Right renal cortex interstitium (tissue), 3 donors: ENCODE measurements at regions not wholly inside any gene's neighbourhood (a gene's known extent, or its start where the extent isn't known, plus 50 kb on each side); places are given as distances from the start of the nearest gene placed in this dataset.
"Not testable (repeated sequence)": the region's sequence is repeated elsewhere in the genome, so short reads cannot be mapped to it uniquely, and the experiment has no call there.

Source experiments
- DNase-seq, 3 donors: peaks; one replicate each; pipeline ENCODE4 v3.0.0-alpha.2; 2013; ENCODE audit warnings: low read depth in 3 of 3, low spot score in 2 of 3

DNA sequence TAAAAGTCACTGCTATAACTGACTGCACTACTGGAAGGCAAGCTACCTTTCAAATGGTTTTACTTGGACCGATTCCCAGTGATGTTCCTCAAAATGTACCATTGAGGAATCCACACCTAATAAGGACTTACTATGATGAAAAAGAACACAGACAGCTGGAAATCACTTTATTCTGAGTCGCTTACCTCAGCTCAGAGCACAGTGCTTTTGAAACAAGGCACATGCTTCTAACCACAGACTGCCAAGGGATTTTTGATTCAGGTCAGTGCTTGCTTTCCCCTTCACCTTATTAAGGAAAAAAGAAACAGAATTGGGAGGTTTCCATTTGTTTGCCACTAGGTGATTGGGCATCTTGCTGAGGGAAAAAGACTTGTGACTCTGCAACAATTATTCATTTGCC, 707.5 kb upstream of the FSHR start:
- no peak for DNase-seq

DNA sequence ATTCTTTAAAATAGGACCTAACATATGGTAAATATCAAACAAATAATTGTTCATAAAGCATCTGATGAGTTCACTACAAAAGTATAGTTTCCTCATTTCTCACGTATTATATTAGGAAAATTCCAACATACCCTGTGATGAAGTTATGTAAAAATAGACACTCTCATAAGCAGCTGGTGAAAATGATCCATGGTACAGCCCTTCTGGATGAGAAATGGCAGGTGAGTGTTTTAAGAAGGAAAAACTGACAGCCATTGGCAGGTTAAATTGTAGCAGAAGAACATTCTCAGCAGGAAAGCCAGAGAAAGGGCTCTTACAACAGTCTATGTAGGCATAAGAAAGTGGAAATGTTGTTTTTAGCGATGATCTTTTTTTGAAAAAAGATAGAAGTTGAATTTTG, 706.5 kb upstream of the FSHR start:
- no peak for DNase-seq

DNA sequence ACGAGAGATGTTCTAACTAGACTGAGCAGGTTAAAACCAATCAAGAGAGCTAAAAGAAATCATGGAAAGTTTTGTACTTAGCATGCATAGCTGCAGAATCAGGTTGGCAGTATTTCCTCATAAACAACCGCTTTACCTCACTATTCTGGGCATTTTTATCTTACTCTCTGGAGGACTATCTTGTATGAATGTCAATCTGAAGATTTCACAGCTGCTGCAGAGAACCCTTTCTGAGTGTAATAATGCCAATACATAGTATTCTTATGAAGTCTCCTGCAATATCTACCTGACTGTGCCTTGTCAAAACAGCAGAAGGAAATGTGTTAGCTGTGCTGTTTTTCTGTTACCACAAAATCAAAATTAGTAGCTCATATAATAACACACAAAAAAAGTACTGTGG, 705.9 kb upstream of the FSHR start:
- no peak for DNase-seq

DNA sequence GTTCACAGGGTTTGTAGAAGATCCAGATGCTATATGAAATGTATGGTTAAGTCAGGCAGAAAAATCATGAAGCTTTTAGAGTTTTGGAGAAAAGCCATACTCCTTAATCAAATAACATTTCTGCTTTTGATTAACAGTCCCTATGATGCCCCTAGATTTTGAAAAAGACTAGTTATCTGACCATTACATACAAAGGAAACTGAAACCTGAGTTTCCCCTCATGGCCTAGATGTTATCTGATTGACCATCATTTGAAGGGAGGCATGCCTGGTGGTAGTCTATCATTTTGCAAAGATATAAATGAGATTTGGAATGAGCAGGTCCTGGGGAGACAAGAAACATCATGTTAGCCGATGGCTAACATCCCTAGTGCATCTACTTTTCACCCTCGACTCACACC, 704.3 kb upstream of the FSHR start:
- no peak for DNase-seq

DNA sequence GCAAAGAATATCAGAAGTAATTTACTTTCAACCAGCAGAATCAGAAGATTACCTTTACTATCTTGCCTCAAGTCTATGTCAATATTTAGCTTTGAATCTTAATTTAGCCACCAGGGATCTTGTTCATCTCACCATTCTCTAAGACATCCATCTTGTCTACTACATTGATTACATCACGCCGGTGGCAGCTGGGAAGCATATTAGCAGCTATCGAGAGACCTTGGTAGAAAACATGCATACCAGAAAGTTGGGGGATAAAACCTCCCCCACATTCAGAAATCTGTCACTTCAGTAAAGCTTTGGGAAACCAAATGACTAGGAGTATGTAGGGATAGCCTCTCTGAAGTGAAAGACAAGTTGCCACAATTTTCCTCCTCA, 703.8 kb upstream of the FSHR start:
- DNase-seq, result no peak

DNA sequence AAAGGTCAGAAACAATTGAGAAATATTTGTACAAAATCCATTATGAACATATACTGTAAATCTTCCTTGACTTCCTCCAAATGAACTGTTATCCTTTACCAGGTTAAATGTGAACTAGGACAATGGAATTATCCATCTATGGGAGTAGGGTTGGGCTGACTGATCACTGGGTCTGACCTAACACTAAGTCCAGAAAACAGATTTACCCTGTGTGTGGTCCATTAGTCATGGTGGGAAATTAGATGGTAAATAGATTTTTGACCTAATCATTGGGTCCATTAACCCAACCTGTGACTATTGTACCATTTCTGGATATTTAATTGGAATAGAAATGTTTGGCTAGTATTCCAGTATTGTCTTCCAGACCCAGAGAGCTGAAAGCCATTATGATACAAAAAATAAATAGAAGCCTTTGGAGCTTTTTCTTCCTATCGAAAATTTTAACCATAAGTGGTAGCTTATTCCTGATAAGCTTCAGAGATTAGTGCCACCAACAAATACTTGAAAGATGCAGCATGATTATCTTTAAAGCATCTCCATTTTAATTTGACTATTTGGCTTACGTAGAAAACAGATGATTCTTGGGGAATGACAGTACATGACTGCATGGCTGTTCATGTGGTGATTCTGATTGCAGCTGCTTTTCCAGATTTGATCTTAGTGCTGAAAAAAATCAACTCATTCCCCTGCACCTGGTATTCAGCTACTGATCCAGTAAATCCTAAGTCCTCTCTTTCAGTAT, 703.2 kb upstream of the FSHR start:
- no peak for DNase-seq

DNA sequence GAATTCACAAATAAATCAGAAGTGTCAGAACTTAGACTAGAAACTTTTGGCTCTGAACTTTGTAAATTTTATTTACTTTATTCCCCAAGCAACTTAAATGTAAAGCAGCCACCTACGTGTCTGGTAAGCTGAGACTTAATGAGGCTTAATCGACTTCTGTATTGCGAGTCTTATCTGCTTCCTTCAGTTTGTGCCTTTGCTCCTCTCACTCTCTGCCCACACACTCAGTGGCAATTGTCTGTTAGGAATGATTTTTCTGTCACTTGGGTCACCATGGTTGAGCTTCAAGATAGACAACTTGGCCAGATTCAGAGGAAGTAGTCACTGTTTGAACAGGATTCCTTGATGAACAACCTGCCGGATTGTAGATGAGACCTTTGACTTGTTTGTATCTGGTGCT, 691.4 kb upstream of the FSHR start:
- no peak for DNase-seq

DNA sequence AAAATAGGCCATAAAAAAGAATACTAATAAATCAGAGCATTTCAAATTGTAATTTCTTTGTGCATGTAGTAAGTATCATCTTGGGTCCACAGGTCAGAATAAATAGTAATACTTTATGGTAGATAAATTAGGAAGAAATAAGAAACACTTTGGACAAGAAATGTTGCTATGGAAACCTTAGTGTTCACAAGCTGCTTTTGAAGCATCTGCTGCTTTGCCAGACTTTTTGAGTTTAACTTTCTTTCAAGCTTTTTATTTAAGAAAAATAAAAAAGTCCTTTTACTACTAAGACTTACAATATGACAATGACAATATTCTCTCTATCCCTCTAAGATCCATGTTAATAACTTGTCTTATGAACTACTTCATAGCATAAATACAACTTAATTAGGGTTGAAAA, 690.7 kb upstream of the FSHR start:
- no peak for DNase-seq

DNA sequence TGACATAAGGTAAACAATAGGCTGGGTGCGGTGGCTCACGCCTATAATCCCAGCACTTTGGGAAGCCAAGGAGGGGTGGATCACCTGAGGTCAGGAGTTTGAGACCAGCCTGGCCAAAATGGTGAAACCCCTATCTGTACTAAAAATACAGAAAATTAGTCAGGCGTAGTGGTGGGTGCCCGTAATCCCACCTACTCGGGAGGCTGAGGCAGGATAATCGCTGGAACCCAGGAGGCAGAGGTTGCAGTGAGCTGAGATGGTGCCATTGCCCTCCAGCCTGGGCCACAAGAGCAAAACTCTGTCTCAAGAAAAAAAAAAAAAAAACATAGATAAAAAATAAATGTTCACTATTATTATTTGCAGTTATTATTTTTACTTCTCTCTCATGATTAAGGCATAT, 689.8 kb upstream of the FSHR start:
- DNase-seq, result not testable (repeated sequence)

DNA sequence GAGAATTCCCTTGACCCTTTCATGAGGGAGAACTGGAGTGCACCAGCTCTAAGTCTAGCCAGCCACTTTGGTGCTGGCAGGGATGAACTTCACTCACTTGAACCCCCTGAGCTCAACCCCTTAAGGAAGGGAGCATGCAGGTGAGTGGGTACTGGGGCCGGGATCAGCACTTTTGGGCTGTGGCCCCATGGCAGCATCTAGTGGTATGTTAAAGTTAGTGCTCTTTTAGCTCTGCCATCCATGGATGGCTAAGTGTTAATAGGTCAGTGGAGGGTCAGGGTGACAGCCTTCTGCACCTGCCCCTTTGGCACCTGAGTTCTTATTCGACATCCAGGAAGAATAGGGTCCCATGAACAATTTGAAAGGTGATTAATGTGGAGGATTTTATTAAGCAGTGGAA, 689.0 kb upstream of the FSHR start:
- no peak for DNase-seq

DNA sequence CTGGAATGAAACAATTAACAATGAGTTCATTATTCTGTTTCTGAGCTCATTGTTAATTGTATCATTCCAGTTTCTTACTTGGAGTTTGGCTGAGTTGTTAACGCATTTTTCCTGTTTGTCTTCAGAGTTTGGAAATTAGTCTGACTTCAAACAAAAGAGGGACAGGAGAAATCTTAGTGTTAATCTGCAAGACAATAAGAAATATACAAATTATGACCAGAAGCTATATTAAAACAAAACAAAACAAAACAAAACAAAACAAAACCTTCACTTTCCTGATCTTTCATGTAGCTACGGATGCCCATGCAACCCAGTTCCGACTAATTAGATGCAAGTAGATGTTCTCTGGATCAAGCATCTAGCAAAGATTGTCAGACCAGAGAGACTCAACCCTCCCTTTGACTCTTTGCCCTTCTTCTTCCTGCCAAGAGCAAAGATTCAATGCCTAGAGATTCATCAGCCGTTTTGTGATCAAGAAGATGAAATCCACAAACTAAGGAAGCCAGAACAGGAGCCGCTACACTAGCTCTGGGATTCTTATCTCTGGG, 686.2 kb upstream of the FSHR start:
- no peak for DNase-seq

DNA sequence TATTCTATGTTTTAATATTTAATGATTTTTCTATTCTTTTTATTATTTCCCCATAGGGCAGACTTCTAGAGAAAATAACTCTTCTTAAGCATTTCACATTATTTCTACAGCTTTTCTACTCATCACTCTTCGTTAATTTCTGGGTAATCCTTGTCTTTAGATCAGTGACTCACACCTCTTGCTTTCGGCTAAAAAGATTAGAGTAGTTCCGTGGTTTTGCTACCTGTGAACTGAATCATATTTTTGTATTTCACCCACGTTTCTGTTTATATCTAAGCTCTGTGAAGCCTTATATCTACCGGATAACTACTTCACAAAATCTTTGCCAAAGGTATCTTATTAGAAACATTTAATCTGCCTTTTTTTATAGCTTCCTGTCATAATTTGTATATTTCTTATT, 685.5 kb upstream of the FSHR start:
- no peak for DNase-seq

DNA sequence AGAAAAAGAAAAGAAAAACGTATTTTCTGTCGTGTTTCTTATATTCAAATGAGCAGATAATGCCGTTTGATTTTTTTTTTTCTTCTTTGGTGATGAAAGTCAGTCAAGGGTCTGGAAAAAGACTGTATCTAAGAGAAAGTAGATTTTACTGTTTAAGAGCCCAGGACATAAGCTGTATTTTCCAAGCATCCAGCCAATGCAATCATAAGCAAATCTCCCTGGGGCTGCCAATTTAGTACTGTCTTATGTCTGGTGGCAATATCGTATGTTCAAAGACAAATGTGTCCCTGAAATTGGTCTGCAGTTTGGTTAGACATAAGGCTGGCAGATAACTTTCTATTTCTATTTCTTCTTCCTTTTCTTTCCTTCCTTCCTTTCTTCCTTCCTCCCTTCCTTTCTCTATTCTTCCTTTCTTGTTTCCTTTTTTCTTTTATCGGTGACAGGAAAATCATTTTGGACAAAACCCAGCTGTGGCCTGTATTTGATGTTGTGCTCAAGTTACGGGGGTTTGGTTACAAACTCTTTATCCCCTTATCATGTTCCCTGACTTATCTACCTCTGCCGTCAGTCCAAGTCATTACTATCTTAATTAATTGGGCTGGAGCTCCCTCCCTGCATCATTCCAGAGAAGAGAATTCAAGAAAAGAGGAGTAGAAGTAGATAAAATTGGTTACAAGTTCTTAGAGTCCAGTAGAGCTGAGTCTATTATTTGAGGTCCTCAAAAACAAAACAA, 683.4 kb upstream of the FSHR start:
- DNase-seq, result peak in 1 of 3 donors; percentile 23

DNA sequence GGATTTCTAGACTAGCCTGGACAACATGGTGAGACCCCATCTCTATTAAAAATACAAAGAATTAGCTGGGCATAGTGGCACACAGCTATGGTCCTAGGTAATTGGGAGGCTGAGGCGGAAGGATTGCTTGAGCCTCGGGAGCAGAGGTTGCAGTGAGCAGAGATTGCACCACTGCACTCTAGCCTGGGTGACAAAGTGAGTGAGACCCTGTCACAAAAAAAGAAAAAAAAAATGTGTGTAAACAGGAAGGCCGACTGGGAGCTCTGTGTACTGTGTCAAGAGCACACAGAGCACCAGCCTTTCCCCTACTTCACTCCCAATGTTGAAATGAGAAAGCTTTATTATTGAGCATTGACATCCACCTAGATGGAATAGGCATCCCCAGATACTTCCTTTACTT, 681.7 kb upstream of the FSHR start:
- DNase-seq, result no peak

DNA sequence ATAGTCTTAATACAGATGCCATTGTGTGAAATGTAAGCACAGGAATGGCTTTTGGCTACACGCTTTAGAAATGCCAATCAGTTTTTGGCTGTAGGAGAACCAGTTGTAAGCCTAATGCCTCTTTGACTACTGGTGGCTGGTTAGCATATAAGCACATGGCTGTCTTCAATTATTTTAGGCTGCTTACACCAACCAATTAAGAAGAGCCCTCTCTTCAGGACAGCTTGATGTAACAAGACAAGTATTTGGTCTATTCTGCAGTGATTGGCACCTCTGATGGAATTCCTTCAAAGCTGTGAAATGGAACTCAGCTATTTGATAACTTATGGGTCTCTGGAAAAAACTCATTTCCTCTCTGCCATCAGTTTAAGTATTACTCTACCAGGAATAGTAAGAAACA, 680.1 kb upstream of the FSHR start:
- DNase-seq, result no peak

DNA sequence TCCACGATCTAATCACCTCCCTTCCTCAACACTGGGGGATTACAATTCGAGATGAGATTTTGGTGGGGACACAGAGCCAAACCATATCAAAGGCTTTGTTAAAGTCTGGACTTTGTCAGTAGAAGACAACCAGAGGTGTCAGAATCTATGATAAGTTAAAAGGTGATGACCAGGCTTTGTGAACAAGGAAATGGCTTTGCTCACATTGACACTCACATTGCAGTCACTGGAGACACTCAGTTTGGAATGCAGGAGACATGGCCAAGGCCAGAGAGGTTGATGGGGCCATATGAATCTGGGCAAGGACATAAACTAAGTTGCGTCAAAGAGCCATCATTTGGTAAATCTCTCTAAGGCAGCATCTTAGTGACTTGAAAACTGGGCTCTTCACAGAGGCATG, 678.2 kb upstream of the FSHR start:
- DNase-seq, result no peak

DNA sequence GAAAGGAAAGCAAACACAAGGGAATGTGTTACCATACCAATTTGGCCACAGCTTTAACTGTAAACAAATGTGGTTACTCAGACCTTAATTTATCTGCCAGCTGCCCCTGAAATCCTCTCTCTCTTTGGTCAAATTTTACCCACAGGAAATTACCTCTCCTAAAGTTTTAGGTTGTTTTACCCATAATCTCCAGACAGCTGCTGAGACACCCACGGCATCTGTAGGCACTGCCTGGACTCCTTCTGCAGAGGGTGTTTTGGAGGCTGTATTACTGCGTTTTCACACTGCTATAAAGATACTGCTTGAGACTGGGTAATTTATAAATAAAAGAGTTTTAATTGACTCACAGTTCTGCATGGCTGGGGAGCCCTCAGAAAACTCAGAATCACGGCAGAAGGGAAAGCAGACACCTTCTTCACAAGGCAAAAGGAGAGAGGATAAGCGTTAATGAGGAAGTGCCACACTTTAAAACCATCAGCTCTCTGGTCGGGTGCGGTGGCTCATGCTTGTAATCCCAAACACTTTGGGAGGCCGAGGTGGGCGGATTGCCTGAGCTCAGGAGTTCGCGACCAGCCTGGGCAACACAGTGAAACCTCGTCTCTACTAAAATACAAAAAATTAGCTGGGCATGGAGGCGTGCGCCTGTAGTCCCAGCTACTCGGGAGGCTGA, 677.5 kb upstream of the FSHR start:
- DNase-seq, result no peak

DNA sequence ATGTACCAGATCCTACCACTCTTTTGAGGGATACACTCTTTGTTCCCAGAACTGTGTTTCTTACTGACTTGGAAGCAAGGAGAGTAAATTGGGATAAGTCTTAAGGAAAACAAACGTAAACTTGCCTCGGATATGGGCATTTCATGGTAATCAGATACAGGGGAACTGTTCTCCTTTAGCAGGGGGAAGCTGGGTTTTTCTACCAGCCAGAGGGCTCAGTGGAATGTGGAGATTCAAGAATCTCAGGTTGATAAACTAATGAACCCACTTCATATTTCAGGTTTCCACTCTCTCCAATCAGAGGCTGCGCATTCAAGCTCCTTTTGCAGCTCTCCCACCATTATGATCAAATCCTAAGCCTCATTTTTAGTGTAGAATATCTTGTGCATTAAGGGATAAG, 676.5 kb upstream of the FSHR start:
- DNase-seq, result no peak

DNA sequence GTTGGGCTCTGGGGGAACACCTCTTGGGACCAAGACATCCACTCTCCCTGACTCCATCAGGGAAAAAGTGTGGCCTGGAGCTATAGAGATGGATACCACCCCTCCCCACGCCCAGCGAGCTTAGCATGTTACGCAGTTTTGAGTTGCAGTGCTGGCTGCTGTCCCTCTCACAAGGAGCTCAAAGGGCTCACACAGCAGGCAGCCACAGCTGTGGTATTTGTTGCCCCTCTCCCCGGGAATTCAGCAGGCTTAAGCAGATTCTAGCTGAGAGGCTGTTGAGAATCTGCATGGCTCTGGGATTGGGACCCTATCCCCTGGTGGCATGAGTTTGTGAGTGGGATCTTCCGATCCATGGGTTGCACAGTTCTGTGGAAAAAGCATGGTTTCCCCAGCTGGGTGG, 673.1 kb upstream of the FSHR start:
- no peak for DNase-seq

DNA sequence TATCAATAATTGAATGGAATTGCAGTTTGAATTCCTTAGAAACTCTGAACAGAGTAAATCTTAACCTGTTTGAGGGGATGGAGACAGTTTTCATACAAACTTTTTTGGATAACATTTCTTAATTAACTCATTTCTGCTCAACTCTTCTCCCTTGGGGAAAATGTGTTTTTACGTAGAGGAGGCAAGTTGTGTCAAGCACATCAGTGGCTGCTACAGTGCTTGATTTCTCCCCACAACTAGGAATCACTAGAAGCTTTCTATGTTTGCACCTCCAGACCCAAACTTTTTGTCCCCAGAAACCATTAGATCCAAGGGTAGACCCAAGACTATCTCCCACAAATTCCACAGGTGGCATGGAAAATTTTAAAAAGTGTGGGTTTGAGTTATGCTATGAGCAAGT, 658.9 kb upstream of the FSHR start:
- no peak for DNase-seq

DNA sequence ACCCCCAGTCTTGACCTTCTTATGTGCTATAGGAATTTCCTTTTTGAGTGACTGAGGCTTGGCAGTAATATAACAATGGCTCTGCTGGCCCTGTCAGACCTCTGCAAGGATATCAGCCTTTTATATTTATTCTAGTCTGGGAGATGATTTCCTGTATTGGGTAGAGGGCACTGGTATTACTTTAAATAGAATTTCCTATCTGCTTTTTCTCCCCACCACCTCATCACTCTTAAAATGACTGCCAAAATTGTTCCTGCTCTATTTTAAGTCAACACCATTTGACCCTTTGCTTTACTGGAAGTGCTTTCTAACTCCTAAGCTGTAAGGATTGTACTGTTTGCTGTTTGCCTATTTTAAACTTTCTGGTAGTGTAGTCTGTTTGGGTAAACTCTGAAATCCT, 658.4 kb upstream of the FSHR start:
- DNase-seq, result no peak

DNA sequence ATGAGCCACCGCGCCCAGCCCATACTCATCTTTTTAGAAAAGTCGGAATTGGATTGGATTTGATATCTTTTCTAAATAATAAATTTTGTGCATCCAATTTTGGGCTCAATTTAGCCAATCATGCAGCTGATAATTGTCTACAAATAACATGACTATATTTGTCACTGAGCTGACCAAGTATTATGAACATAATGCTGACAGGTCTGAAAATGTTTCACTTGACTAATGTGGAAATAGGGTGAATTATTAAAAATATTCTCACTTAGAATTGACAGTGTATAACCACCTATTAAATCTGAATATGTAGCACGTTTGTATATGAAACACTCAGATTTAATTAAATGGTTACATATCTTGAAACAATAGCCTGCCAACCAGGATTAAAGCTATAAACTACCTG, 657.2 kb upstream of the FSHR start:
- no peak for DNase-seq
